ENCODE measurements at regions not wholly inside any gene's neighbourhood (a gene's known extent, or its start where the extent isn't known, plus 50 kb on each side); places are given as distances from the start of the nearest gene placed in this dataset.

DNA sequence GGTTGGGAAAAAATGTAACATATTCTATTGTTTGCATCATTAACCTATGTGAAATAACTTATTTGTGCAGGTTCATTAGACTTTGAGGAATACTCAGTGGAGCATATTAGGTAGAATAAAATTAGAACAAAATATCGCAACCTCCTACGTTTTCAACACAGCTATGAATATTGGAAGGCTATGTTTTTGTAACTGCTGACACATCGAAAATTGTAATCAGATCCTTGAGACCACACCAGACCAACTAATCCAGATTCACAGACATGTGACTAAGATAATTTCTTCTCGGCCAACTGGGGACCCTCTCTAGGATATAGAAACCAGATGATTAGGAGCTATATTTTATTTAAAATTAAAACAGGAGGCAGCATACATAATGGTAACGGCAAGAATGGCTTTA lies 77.5 kb upstream of the VWC2 start:
- ChIA-PET CTCF (no interaction called here), POLR2A (no interaction called here)
- Histone ChIP-seq H3K36me3 (ENCODE audit: control insufficient read depth in 2 of 3, insufficient read depth in 3 of 3, low read length in 3 of 3) (no peaks in the 10 kb centered on the region), H3K27ac (ENCODE audit: low read depth, low read length) (no peak overlapping the region), H3K9me3 (ENCODE audit: control insufficient read depth in 2 of 3, low read length in 3 of 3) (no peaks in the 10 kb centered on the region), H3K4me3 (ENCODE audit: low read length) (no peak overlapping the region), H3K27me3 (ENCODE audit: control insufficient read depth in 2 of 2, insufficient read depth in 2 of 2, low read length in 2 of 2) (no peaks in the 10 kb centered on the region), H3K4me1 (ENCODE audit: control insufficient read depth in 2 of 2, insufficient read depth in 2 of 2, low read length in 2 of 2) (no peaks in the 10 kb centered on the region)
- Mint-ChIP-seq H3K4me3 (no peak overlapping the region), H3K27ac (no peak overlapping the region), H3K36me3 (no peaks in the 10 kb centered on the region), H3K27me3 (peaks cover 0 to 4% (median 0%) of the 10 kb centered on the region in 5 donors), H3K9me3 (peaks cover 0 to 10% (median 2%) of the 10 kb centered on the region in 11 donors), H3K4me1 (peaks cover 0 to 3% (median 0%) of the 10 kb centered on the region in 7 donors)
- ATAC-seq: no peak
- intact Hi-C loops (cut with micrococcal nuclease): no loop called here
- no peak for DNase-seq

DNA sequence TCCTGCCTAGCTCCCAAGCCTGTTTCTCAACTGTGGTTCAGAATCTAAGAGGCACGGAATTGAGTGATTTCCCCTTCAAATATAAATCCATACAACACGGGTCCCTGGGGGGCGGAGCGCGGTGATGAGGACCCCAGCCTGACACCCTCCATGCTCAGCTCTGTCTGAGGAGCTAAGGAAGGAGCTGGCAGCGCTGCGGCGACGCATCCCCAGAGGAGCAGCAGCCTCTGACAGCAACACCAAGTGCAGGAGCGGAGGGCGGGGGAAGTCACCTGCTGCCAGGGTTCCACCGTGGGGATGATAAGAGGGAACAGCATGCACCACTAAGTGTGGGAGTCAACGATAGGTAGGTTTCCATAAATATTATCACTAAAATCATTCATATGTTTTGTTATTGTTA lies 72.6 kb upstream of the VWC2 start:
- ChIA-PET POLR2A (no interaction called here), CTCF (no interaction called here)
- Histone ChIP-seq H3K27ac (ENCODE audit: low read depth, low read length) (no peak overlapping the region), H3K27me3 (ENCODE audit: control insufficient read depth in 2 of 2, insufficient read depth in 2 of 2, low read length in 2 of 2) (no peaks in the 10 kb centered on the region), H3K4me1 (ENCODE audit: control insufficient read depth in 2 of 2, insufficient read depth in 2 of 2, low read length in 2 of 2) (no peaks in the 10 kb centered on the region), H3K36me3 (ENCODE audit: control insufficient read depth in 2 of 3, insufficient read depth in 3 of 3, low read length in 3 of 3) (no peaks in the 10 kb centered on the region), H3K4me3 (ENCODE audit: low read length) (no peak overlapping the region), H3K9me3 (ENCODE audit: control insufficient read depth in 2 of 3, low read length in 3 of 3) (no peaks in the 10 kb centered on the region)
- Mint-ChIP-seq H3K27me3 (peaks cover 2 to 11% (median 4%) of the 10 kb centered on the region in 5 donors), H3K36me3 (no peaks in the 10 kb centered on the region), H3K27ac (no peak overlapping the region), H3K4me3 (no peak overlapping the region), H3K9me3 (peaks cover 0 to 10% (median 0%) of the 10 kb centered on the region in 11 donors), H3K4me1 (no peaks in the 10 kb centered on the region)
- intact Hi-C loops (cut with micrococcal nuclease): no loop called here
- no peak for DNase-seq
- ATAC-seq: no peak

DNA sequence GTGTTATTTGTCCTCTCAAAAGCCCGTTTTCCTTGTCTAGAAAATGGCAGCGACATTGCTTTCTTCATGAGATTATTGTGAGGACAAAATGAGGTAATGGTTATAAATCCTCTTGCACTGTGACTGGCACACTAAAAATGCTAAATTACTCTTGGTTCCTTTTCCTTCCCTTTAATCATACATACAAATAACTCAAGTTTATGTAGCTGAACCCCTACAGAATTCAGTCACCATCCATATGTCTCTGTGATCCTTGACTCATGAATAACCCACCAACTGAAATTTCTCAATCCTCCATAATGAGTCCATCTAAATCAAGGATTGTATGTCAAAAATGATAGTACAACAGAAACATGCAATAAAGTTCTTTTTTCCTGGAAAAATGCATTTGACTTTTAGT lies 71.3 kb upstream of the VWC2 start:
- Mint-ChIP-seq H3K9me3 (peaks cover 0 to 10% (median 0%) of the 10 kb centered on the region in 11 donors), H3K4me1 (no peaks in the 10 kb centered on the region), H3K27ac (no peak overlapping the region), H3K27me3 (peaks cover 2 to 11% (median 3%) of the 10 kb centered on the region in 5 donors), H3K4me3 (no peak overlapping the region), H3K36me3 (no peaks in the 10 kb centered on the region)
- intact Hi-C loops (cut with micrococcal nuclease): no loop called here
- DNase-seq (no peak), ATAC-seq (no peak)
- Histone ChIP-seq H3K9me3 (ENCODE audit: control insufficient read depth in 2 of 3, low read length in 3 of 3) (no peaks in the 10 kb centered on the region), H3K27me3 (ENCODE audit: control insufficient read depth in 2 of 2, insufficient read depth in 2 of 2, low read length in 2 of 2) (no peaks in the 10 kb centered on the region), H3K27ac (ENCODE audit: low read depth, low read length) (no peak overlapping the region), H3K4me1 (ENCODE audit: control insufficient read depth in 2 of 2, insufficient read depth in 2 of 2, low read length in 2 of 2) (no peaks in the 10 kb centered on the region), H3K4me3 (ENCODE audit: low read length) (no peak overlapping the region), H3K36me3 (ENCODE audit: control insufficient read depth in 2 of 3, insufficient read depth in 3 of 3, low read length in 3 of 3) (no peaks in the 10 kb centered on the region)
- POLR2A ChIA-PET: no interaction called here
- CTCF ChIA-PET: no interaction called here

DNA sequence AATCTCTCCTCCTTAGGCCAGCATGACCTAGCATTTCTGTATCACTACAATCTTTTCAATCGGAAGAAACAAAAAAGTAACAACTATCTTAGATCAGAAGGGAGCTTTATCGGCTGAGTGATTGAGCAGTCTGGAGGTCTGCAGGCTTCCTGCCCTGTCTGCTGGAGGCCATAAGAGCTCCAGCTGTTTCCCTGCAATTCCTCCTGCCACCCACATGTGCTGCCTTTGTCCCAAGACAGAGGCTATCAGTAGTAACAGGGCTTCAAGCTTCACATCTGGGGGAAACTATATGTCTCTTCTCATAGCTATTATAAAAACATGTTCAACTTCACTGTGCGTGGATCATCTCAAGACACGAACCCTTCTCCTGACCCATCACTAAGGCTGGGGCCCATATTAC lies 70.1 kb upstream of the VWC2 start:
- H3K27ac ChIP-seq (ENCODE audit: low read depth, low read length): no peak overlapping the region
- Mint-ChIP-seq H3K27ac (no peak overlapping the region), H3K4me3 (no peak overlapping the region), H3K9me3 (peaks cover 0 to 10% (median 0%) of the 10 kb centered on the region in 11 donors), H3K27me3 (peaks cover 0 to 11% (median 3%) of the 10 kb centered on the region in 5 donors), H3K4me1 (no peaks in the 10 kb centered on the region), H3K36me3 (no peaks in the 10 kb centered on the region)
- H3K9me3 ChIP-seq (ENCODE audit: control insufficient read depth in 2 of 3, low read length in 3 of 3): no peaks in the 10 kb centered on the region
- H3K4me3 ChIP-seq (ENCODE audit: low read length): no peak overlapping the region
- ChIA-PET POLR2A (no interaction called here), CTCF (no interaction called here)
- intact Hi-C loops (cut with micrococcal nuclease): no loop called here
- DNase-seq (no peak), ATAC-seq (no peak)
- H3K27me3 ChIP-seq (ENCODE audit: control insufficient read depth in 2 of 2, insufficient read depth in 2 of 2, low read length in 2 of 2): no peaks in the 10 kb centered on the region
- H3K4me1 ChIP-seq (ENCODE audit: control insufficient read depth in 2 of 2, insufficient read depth in 2 of 2, low read length in 2 of 2): no peaks in the 10 kb centered on the region
- H3K36me3 ChIP-seq (ENCODE audit: control insufficient read depth in 2 of 3, insufficient read depth in 3 of 3, low read length in 3 of 3): no peaks in the 10 kb centered on the region

DNA sequence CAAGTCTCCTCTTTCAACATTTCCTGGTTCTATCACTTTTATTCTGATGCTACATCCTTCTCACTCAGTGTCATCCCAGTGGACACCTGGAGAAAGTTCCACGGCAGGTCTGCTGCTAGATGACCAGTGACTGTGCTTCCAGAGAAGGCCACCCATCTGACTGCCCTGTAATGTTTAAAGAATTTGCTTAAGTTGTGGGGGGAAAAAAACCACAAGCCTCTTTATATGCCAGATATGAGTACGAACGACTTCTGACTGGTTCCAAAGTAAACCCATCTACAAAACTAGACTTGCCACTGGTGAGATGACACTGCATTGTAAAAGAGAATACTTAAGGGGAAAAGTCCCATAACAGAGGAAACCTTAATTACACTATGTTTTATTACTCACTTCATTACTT lies 69.6 kb upstream of the VWC2 start:
- Mint-ChIP-seq H3K27ac (no peak overlapping the region), H3K4me3 (no peak overlapping the region), H3K27me3 (peaks cover 0 to 11% (median 3%) of the 10 kb centered on the region in 5 donors), H3K9me3 (peaks cover 0 to 10% (median 0%) of the 10 kb centered on the region in 11 donors), H3K4me1 (no peaks in the 10 kb centered on the region), H3K36me3 (no peaks in the 10 kb centered on the region)
- H3K9me3 ChIP-seq (ENCODE audit: control insufficient read depth in 2 of 3, low read length in 3 of 3): no peaks in the 10 kb centered on the region
- H3K27me3 ChIP-seq (ENCODE audit: control insufficient read depth in 2 of 2, insufficient read depth in 2 of 2, low read length in 2 of 2): no peaks in the 10 kb centered on the region
- no peak overlapping the region for H3K4me3 ChIP-seq (ENCODE audit: low read length)
- H3K36me3 ChIP-seq (ENCODE audit: control insufficient read depth in 2 of 3, insufficient read depth in 3 of 3, low read length in 3 of 3): no peaks in the 10 kb centered on the region
- POLR2A ChIA-PET: no interaction called here
- CTCF ChIA-PET: no interaction called here
- ATAC-seq (no peak), DNase-seq (no peak)
- intact Hi-C loops (cut with micrococcal nuclease): no loop called here
- H3K4me1 ChIP-seq (ENCODE audit: control insufficient read depth in 2 of 2, insufficient read depth in 2 of 2, low read length in 2 of 2): no peaks in the 10 kb centered on the region
- no peak overlapping the region for H3K27ac ChIP-seq (ENCODE audit: low read depth, low read length)

DNA sequence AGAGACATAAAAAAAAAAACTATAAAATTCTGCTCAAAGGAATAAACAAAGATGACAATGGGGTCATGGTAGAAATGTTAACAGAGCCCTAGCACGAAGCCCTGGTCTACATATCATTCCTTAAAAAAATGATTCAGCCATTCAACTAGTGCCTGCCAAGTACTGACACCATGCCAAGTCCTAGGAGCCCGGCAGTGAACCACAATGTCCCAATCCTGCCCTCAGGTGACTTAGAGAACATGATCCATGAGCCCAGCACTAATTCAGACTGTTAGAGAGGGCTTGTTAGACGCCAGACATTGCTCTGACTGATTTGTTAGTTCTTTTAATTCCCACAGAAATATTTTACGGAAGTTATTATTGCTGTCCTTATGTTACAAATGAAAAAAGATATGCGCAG lies 67.3 kb upstream of the VWC2 start:
- intact Hi-C loops (cut with micrococcal nuclease): no loop called here
- peaks cover 0 to 11% (median 8%) of the 10 kb centered on the region in 5 donors for H3K27me3 Mint-ChIP-seq
- POLR2A ChIA-PET: no interaction called here
- CTCF ChIA-PET: no interaction called here
- peaks cover 0 to 6% (median 0%) of the 10 kb centered on the region in 11 donors for H3K9me3 Mint-ChIP-seq
- no peak for ATAC-seq
- Histone ChIP-seq H3K4me1 (ENCODE audit: control insufficient read depth in 2 of 2, insufficient read depth in 2 of 2, low read length in 2 of 2) (no peaks in the 10 kb centered on the region), H3K4me3 (ENCODE audit: low read length) (no peak overlapping the region), H3K9me3 (ENCODE audit: control insufficient read depth in 2 of 3, low read length in 3 of 3) (no peaks in the 10 kb centered on the region), H3K27ac (ENCODE audit: low read depth, low read length) (no peak overlapping the region), H3K36me3 (ENCODE audit: control insufficient read depth in 2 of 3, insufficient read depth in 3 of 3, low read length in 3 of 3) (no peaks in the 10 kb centered on the region), H3K27me3 (ENCODE audit: control insufficient read depth in 2 of 2, insufficient read depth in 2 of 2, low read length in 2 of 2) (no peaks in the 10 kb centered on the region)
- no peaks in the 10 kb centered on the region for H3K36me3 Mint-ChIP-seq
- H3K4me1 Mint-ChIP-seq: no peaks in the 10 kb centered on the region
- DNase-seq: no peak
- no peak overlapping the region for H3K27ac Mint-ChIP-seq
- no peak overlapping the region for H3K4me3 Mint-ChIP-seq

DNA sequence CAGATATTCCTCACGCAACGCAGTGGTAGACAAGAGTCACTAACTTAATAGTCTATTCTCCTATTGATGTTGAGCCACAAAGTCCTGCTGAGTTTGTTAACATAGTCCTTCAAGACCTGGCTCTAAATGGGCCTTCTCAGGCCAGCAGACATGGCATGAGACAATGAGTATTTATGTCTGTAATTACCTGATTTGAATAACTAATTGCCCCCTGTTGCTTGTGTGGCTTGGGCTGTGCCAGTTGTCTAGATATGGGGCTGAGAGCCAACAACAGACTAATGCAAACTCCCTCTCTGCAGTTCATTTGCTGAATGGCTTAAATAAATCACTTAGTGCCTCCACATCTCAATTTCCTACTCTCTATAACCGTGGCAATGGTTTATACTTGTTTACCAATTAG lies 65.5 kb upstream of the VWC2 start:
- Mint-ChIP-seq H3K27ac (no peak overlapping the region), H3K36me3 (no peaks in the 10 kb centered on the region), H3K27me3 (peaks cover 0 to 10% (median 6%) of the 10 kb centered on the region in 5 donors), H3K4me1 (no peaks in the 10 kb centered on the region), H3K4me3 (no peak overlapping the region), H3K9me3 (peaks cover 0 to 6% (median 0%) of the 10 kb centered on the region in 11 donors)
- intact Hi-C loops (cut with micrococcal nuclease): no loop called here
- Histone ChIP-seq H3K4me3 (ENCODE audit: low read length) (no peak overlapping the region), H3K9me3 (ENCODE audit: control insufficient read depth in 2 of 3, low read length in 3 of 3) (no peaks in the 10 kb centered on the region), H3K27me3 (ENCODE audit: control insufficient read depth in 2 of 2, insufficient read depth in 2 of 2, low read length in 2 of 2) (no peaks in the 10 kb centered on the region), H3K36me3 (ENCODE audit: control insufficient read depth in 2 of 3, insufficient read depth in 3 of 3, low read length in 3 of 3) (no peaks in the 10 kb centered on the region), H3K4me1 (ENCODE audit: control insufficient read depth in 2 of 2, insufficient read depth in 2 of 2, low read length in 2 of 2) (no peaks in the 10 kb centered on the region), H3K27ac (ENCODE audit: low read depth, low read length) (no peak overlapping the region)
- no peak for ATAC-seq
- ChIA-PET POLR2A (no interaction called here), CTCF (no interaction called here)
- DNase-seq: no peak
